ENCODE measurements at regions not wholly inside any gene's neighbourhood (a gene's known extent, or its start where the extent isn't known, plus 50 kb on each side); places are given as distances from the start of the nearest gene placed in this dataset.

GRCh38 chr3:189058071-189058470 lies 113.7 kb upstream of the TPRG1 start:
- Histone ChIP-seq H3K79me2 (ENCODE audit: insufficient read depth, low read length) (no peaks in the 10 kb centered on the region), H3K27ac (ENCODE audit: low read depth, low read length) (no peak overlapping the region), H3K36me3 (ENCODE audit: low read length) (no peaks in the 10 kb centered on the region), H3F3A (ENCODE audit: insufficient read depth) (no peaks in the 10 kb centered on the region), H3K9ac (ENCODE audit: low read length) (no peak overlapping the region), H3K4me2 (ENCODE audit: low read depth, low read length, poor library complexity, severe bottlenecking) (no peak overlapping the region), H3K9me2 (replicated peaks; ENCODE audit: insufficient read depth, low read length) (no peaks in the 10 kb centered on the region), H3K4me3 (ENCODE audit: insufficient read depth, low read length, poor library complexity, severe bottlenecking) (no peak overlapping the region), H2AFZ (ENCODE audit: low read depth, low read length, severe bottlenecking) (no peak overlapping the region), H3K9me3 (ENCODE audit: insufficient read depth, low read length) (no peaks in the 10 kb centered on the region), H4K20me1 (ENCODE audit: low read depth, low read length) (no peaks in the 10 kb centered on the region), H3K27me3 (ENCODE audit: low read length) (no peaks in the 10 kb centered on the region)
- no peak for TF ChIP-seq CTCF (IDR thresholded peaks at IDR 0.05; ENCODE audit: insufficient read depth, low read length, poor library complexity, severe bottlenecking)
- TF ChIP-seq EZH2phosphoT487 (conservative IDR thresholded peaks at IDR 0.05; ENCODE audit: low read length), result no peak

- H3K27ac ChIP-seq (ENCODE audit: low read depth, low read length), result no peak overlapping the region
- no peaks in the 10 kb centered on the region for H3K9me2 ChIP-seq (replicated peaks; ENCODE audit: insufficient read depth, low read length)
- no peaks in the 10 kb centered on the region for H3K36me3 ChIP-seq (ENCODE audit: low read length)
- H3K4me2 ChIP-seq (ENCODE audit: low read depth, low read length, poor library complexity, severe bottlenecking), result no peak overlapping the region
- no peaks in the 10 kb centered on the region for H3K9me3 ChIP-seq (ENCODE audit: insufficient read depth, low read length)
- H3K9ac ChIP-seq (ENCODE audit: low read length), result no peak overlapping the region
- no peaks in the 10 kb centered on the region for H4K20me1 ChIP-seq (ENCODE audit: low read depth, low read length)
- TF ChIP-seq CTCF (IDR thresholded peaks at IDR 0.05; ENCODE audit: insufficient read depth, low read length, poor library complexity, severe bottlenecking), result no peak
- TF ChIP-seq EZH2phosphoT487 (conservative IDR thresholded peaks at IDR 0.05; ENCODE audit: low read length), result no peak
- H3K27me3 ChIP-seq (ENCODE audit: low read length), result no peaks in the 10 kb centered on the region
- no peak overlapping the region for H3K4me3 ChIP-seq (ENCODE audit: insufficient read depth, low read length, poor library complexity, severe bottlenecking)
- no peaks in the 10 kb centered on the region for H3K79me2 ChIP-seq (ENCODE audit: insufficient read depth, low read length)
- H2AFZ ChIP-seq (ENCODE audit: low read depth, low read length, severe bottlenecking), result no peak overlapping the region
- H3F3A ChIP-seq (ENCODE audit: insufficient read depth), result no peaks in the 10 kb centered on the region
These were observed 100.8 kb upstream of the TPRG1 start for GRCh38 chr3:189070965-189071364.

GRCh38 chr3:189071446-189071845 lies 100.3 kb upstream of the TPRG1 start:
- Histone ChIP-seq H4K20me1 (ENCODE audit: low read depth, low read length) (no peaks in the 10 kb centered on the region), H3K27ac (ENCODE audit: low read depth, low read length) (no peak overlapping the region), H3K9me3 (ENCODE audit: insufficient read depth, low read length) (no peaks in the 10 kb centered on the region), H3K9me2 (replicated peaks; ENCODE audit: insufficient read depth, low read length) (no peaks in the 10 kb centered on the region), H3K4me3 (ENCODE audit: insufficient read depth, low read length, poor library complexity, severe bottlenecking) (no peak overlapping the region), H3F3A (ENCODE audit: insufficient read depth) (no peaks in the 10 kb centered on the region), H2AFZ (ENCODE audit: low read depth, low read length, severe bottlenecking) (no peak overlapping the region), H3K27me3 (ENCODE audit: low read length) (no peaks in the 10 kb centered on the region), H3K9ac (ENCODE audit: low read length) (no peak overlapping the region), H3K36me3 (ENCODE audit: low read length) (no peaks in the 10 kb centered on the region), H3K4me2 (ENCODE audit: low read depth, low read length, poor library complexity, severe bottlenecking) (no peak overlapping the region), H3K79me2 (ENCODE audit: insufficient read depth, low read length) (no peaks in the 10 kb centered on the region)
- TF ChIP-seq CTCF (IDR thresholded peaks at IDR 0.05; ENCODE audit: insufficient read depth, low read length, poor library complexity, severe bottlenecking) (no peak), EZH2phosphoT487 (conservative IDR thresholded peaks at IDR 0.05; ENCODE audit: low read length) (no peak)
